GM18858 (cell line): ENCODE measurements at regions not wholly inside any gene's neighbourhood (a gene's known extent, or its start where the extent isn't known, plus 50 kb on each side); places are given as distances from the start of the nearest gene placed in this dataset.

Experiments used
- ATAC-seq: cut with Tn5 transposase; IDR thresholded peaks from one replicate; pipeline ENCODE4 v1.9.1; 2021; ENCODE audit not compliant: unreplicated experiment

DNA sequence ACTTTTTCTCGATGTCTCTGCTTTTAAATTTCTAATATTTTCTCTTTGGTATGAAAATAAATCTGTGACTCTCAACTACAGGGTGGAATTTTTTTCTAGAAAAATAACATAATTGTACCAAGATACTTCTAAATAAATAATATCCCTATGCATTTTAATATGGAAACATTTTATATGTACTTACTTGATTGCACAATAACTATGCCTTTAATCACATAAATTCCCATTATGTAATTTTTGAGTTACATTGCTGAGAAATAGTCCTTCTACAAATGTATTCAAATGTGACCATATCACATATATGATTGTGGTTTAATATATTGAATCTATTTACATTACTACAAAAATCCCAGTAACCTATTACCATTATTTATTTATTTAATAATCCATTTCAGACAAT is 1543.3 kb upstream of the PABPC4L start:
- ATAC-seq, result no peak

DNA sequence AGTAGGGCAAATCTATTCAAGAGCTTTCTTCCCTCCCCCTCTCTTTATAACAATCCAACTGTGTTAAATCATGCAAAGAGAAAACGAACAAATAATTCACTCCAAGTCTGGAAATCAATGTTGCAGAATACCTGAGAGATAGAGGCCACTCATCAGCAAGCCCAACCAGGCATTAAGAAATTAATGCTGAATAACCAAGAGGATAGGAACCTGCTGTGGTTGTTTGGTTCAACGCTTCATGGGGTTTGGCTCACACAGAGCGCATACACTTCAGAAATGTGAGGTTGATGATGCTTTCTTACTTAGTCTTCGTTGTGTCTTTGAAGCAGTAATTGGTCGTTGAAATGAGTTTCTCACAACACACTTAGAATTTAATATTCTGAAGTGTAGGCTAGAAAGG is 1540.0 kb upstream of the PABPC4L start:
- ATAC-seq, result no peak

- no peak for ATAC-seq
Measured at GRCh38 chr4:135739354-135739753, 1537.8 kb upstream of the PABPC4L start.

- ATAC-seq, result no peak
Measured at GRCh38 chr4:135735512-135735911, 1533.9 kb upstream of the PABPC4L start.

DNA sequence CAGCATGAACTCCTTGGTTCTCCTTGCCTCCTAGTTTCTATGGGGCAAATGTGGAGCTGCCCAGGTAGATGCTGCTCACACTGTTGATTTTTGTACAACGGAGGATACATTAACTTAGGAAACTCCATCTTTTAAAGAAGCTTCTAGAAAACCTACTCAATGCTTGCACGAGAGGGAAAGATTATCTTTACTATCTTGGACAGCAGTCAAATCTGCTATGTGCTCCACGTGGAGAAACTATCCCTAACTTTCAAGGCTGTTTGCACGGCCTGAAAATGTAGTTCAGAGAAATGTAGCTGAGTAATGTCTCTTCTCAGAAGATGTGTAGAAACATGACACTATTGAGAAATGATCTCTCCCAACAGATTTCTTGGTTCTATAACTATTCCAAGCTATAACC is 1530.9 kb upstream of the PABPC4L start:
- no peak for ATAC-seq

GRCh38 chr4:135731682-135732081 is 1530.1 kb upstream of the PABPC4L start:
- no peak for ATAC-seq

DNA sequence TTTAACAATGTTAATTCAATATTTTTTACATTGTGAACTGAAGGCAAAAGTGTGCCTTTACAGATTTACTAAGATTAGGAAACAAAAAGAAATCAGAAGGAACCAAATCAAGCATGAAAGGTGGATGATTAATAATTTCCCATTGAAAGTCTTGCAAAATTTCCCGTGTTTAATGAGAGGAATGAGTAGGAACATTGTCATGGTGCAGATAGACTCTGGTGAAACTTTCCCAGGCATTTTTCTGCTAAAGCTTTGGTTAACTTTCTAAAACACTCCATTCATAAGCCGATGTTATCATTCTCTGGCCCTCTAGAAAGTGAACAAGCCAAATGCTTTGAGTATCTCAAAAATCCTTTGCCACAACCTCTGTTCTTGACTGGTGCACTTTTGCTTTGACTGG is 1522.8 kb upstream of the PABPC4L start:
- ATAC-seq, result no peak

DNA sequence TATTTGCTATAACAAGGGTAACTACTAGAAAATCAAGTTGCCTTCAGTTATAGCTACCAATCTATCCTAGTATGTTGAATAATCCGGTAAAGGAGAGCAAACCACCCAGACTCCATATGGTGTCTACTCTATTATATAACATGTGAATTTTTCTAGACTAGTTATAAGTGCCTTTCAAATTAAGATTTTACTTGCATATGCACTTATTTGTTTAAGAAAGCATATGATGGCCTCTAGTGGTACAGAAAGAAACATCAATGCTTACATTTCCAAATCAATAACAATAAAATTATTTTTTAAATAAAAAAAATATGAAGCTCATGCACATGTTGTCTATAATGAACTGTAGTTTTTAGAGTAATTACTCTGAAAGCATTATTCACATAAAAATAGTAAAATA is 1516.4 kb upstream of the PABPC4L start:
- ATAC-seq, result no peak

DNA sequence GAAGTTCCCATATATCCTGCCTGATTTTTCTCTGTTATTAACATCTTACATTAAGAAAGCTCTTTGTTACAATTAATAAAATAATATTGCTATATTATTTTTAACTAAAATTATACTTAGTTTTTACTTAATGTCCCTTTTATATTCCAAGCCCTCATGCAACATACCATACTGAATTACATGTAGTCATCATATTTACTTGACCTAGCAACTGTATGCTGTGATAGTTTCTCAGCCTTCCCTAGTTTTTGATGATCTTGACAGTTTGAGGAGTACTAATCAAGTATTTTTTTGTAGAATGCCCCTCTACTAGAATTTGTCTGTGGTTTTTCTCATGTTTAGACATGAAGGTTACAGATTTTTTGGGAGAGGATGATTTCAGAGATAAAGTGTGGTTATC is 1503.8 kb upstream of the PABPC4L start:
- no peak for ATAC-seq

GRCh38 chr4:135694066-135694465 is 1492.5 kb upstream of the PABPC4L start:
- no peak for ATAC-seq

DNA sequence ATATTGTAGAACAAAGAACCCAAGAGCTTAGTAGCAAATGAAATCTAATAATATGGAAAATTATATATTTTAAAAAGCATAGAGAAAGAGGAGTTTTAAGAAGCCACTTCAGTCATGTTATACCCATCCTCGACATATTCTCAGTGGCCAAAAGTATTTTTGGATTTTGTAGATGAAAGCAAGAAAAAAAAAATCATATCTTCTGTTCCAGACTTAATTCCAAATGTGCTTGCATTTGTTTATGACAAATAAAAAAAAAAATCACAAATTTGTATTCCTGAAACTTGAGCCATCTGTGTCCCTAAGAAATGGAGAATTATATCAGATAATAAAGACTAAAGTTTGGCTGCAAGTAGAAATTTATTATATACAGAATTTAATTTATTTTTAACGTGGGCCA is 1482.4 kb upstream of the PABPC4L start:
- ATAC-seq, result no peak

DNA sequence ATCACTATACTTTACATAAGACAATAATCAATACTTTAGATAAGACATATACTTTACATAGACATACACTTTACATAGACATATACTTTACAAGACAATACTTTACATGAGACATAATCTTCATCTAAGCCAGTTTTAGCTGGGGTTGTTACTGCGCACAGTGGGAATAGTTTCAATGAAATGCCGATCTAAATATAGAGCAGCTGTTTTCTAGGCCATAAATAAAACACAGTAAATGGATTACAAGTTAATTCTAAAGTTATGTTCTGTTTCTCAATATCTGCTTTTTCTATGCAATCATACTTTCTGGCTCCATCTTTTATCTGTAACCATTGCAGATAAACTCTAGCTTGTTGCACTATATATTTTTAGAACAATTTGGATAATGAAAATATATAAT is 1470.6 kb upstream of the PABPC4L start:
- ATAC-seq, result no peak

- no peak for ATAC-seq
Measured at GRCh38 chr4:135670548-135670947, 1469.0 kb upstream of the PABPC4L start.
